DOHH2 (cell line): ENCODE measurements at regions not wholly inside any gene's neighbourhood (a gene's known extent, or its start where the extent isn't known, plus 50 kb on each side); places are given as distances from the start of the nearest gene placed in this dataset.

Experiments used
- H3F3A ChIP-seq: fragments of 200-600 bp; sonication (generic), shearing (Covaris generic); 2 replicates; pipeline ENCODE4 v1.6.0; 2016; ENCODE audit warnings: antibody characterized with exemption, mild to moderate bottlenecking; ENCODE audit not compliant: control insufficient read depth, insufficient read depth
- H3K27ac ChIP-seq: fragments of 200-600 bp; sonication (generic); 2 replicates; pipeline ENCODE4 v1.5.1; 2014; ENCODE audit warnings: low read depth, mild to moderate bottlenecking, low read length, moderate library complexity
- H3K27me3 ChIP-seq: fragments of 200-600 bp; sonication (generic); 2 replicates; pipeline ENCODE4 v1.6.1; 2014; ENCODE audit warnings: mild to moderate bottlenecking, low read length, mixed read lengths; ENCODE audit not compliant: control insufficient read depth
- H3K36me3 ChIP-seq: fragments of 200-600 bp; sonication (generic); 2 replicates; pipeline ENCODE4 v1.6.1; 2014; ENCODE audit warnings: mild to moderate bottlenecking, low read length, moderate library complexity, mixed read lengths; ENCODE audit not compliant: control insufficient read depth
- H3K4me1 ChIP-seq: fragments of 200-600 bp; sonication (generic); 2 replicates; pipeline ENCODE4 v1.6.1; 2014; ENCODE audit warnings: mild to moderate bottlenecking, low read length, mixed read lengths; ENCODE audit not compliant: control insufficient read depth
- H3K4me2 ChIP-seq: fragments of 200-600 bp; sonication (generic); 2 replicates; pipeline ENCODE4 v1.6.0; 2014; ENCODE audit warnings: mild to moderate bottlenecking, low read length, moderate library complexity
- H3K4me3 ChIP-seq: fragments of 200-600 bp; sonication (generic); 2 replicates; pipeline ENCODE4 v1.5.1; 2014; ENCODE audit warnings: mild to moderate bottlenecking, low read length, mixed read lengths
- H3K79me2 ChIP-seq: fragments of 200-600 bp; sonication (generic); 2 replicates; pipeline ENCODE4 v1.6.1; 2014; ENCODE audit warnings: mild to moderate bottlenecking, low read length, mixed read lengths; ENCODE audit not compliant: control insufficient read depth
- H3K9me2 ChIP-seq: fragments of 200-600 bp; sonication (generic); replicated peaks from 2 replicates; pipeline ENCODE4 v1.6.1; 2014; ENCODE audit warnings: mild to moderate bottlenecking, low read length, mixed read lengths; ENCODE audit not compliant: control insufficient read depth
- H3K9me3 ChIP-seq: fragments of 200-600 bp; sonication (generic); 2 replicates; pipeline ENCODE4 v1.6.1; 2014; ENCODE audit warnings: antibody characterized with exemption, low read length, mixed read lengths; ENCODE audit not compliant: control insufficient read depth, insufficient read depth
- H4K20me1 ChIP-seq: fragments of 200-600 bp; sonication (generic); 2 replicates; pipeline ENCODE4 v1.6.0; 2014; ENCODE audit warnings: low read depth, mild to moderate bottlenecking, antibody characterized with exemption, low read length, moderate library complexity; ENCODE audit not compliant: control insufficient read depth, insufficient read depth
- EZH2phosphoT487 ChIP-seq: fragments of 200-600 bp; sonication (generic); IDR thresholded peaks from 2 replicates; pipeline ENCODE4 v1.6.1; 2017; ENCODE audit warnings: borderline replicate concordance, mild to moderate bottlenecking, antibody characterized with exemption, low read length, moderate library complexity, mixed read lengths
- TF ChIP-seq, protein P1 (sequence below): fragments of 200-600 bp; sonication (generic); IDR thresholded peaks from one replicate; pipeline ENCODE4 v1.5.1; 2014; ENCODE audit warnings: antibody characterized with exemption, mild to moderate bottlenecking, low read depth, low read length; ENCODE audit not compliant: poor library complexity, severe bottlenecking

DNA sequence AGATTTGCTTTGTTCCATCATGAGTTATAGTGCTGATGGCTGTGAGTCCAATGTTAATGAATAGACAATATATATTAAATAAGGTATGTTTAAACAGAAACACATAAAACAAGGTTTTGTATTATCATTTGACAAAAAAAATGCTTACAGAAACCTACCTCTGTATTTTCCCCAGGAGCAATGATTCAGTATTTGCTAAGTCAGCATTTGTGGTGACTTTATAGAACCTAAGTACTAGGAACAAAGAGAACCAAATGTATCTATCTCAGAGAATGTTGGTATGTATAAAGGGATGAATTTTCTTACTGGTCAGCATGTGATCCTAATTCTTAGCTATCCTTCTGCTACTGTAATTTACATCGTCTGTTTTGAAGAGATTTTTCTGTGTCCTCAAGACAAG, 421.5 kb upstream of the SEL1L start:
- H4K20me1 ChIP-seq: no peaks in the 10 kb centered on the region
- H3K9me3 ChIP-seq: no peaks in the 10 kb centered on the region
- H3K27me3 ChIP-seq: no peaks in the 10 kb centered on the region
- no peak overlapping the region for H3K4me2 ChIP-seq
- H3K9me2 ChIP-seq: no peaks in the 10 kb centered on the region
- H3F3A ChIP-seq: no peaks in the 10 kb centered on the region
- no peaks in the 10 kb centered on the region for H3K4me1 ChIP-seq
- H3K36me3 ChIP-seq: no peaks in the 10 kb centered on the region
- H3K79me2 ChIP-seq: no peaks in the 10 kb centered on the region
- TF ChIP-seq, protein P1, sequence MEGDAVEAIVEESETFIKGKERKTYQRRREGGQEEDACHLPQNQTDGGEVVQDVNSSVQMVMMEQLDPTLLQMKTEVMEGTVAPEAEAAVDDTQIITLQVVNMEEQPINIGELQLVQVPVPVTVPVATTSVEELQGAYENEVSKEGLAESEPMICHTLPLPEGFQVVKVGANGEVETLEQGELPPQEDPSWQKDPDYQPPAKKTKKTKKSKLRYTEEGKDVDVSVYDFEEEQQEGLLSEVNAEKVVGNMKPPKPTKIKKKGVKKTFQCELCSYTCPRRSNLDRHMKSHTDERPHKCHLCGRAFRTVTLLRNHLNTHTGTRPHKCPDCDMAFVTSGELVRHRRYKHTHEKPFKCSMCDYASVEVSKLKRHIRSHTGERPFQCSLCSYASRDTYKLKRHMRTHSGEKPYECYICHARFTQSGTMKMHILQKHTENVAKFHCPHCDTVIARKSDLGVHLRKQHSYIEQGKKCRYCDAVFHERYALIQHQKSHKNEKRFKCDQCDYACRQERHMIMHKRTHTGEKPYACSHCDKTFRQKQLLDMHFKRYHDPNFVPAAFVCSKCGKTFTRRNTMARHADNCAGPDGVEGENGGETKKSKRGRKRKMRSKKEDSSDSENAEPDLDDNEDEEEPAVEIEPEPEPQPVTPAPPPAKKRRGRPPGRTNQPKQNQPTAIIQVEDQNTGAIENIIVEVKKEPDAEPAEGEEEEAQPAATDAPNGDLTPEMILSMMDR: no peak
- no peak for TF ChIP-seq EZH2phosphoT487
- no peak overlapping the region for H3K27ac ChIP-seq
- no peak overlapping the region for H3K4me3 ChIP-seq

DNA sequence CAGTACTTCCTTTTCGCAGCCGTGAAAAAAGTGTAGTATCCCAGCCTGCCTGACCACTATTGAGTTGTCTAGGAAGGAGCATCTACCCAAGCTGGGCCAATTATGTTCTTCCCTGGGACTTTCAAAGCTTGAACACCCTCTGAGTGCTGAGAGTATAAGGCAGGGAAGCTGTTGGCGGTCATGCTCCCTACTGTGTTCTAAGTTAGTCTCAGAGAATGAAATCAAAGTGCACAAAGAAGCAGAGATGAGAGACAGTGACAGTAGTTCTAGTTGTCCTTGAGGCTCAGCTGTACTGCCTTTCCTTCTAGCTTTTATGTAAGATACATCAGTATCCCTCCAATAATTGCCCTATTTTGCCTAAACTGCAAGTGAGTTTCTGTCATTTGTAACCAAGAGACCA, 427.1 kb upstream of the SEL1L start:
- Histone ChIP-seq H3F3A (no peaks in the 10 kb centered on the region), H3K79me2 (no peaks in the 10 kb centered on the region), H3K27me3 (no peaks in the 10 kb centered on the region), H3K4me3 (no peak overlapping the region), H3K36me3 (no peaks in the 10 kb centered on the region), H3K9me2 (no peaks in the 10 kb centered on the region), H3K27ac (no peak overlapping the region), H3K4me1 (no peaks in the 10 kb centered on the region), H3K9me3 (no peaks in the 10 kb centered on the region), H4K20me1 (no peaks in the 10 kb centered on the region), H3K4me2 (no peak overlapping the region)
- no peak for TF ChIP-seq EZH2phosphoT487
- TF ChIP-seq, protein P1: no peak

DNA sequence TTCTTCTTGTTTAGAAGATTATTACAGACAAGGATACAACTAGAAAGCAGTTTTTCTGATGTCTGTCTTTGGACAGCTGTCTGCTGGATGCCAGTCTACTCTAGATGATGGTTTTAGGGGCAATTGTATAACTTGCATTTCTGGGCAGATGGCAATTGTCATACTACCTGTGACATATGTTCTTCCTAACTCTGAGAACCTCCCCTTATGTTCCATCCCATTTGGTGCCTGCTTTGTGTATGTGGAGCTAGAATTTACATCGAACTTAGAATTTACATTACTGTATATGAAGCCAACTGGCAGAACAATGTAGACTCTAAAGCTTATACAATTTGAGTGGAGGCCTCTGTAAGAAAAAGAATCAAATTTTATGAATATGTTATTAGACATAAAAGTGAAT, 430.2 kb upstream of the SEL1L start:
- TF ChIP-seq, protein P1: no peak
- TF ChIP-seq EZH2phosphoT487: no peak
- H4K20me1 ChIP-seq: no peaks in the 10 kb centered on the region
- no peaks in the 10 kb centered on the region for H3K9me2 ChIP-seq
- no peak overlapping the region for H3K27ac ChIP-seq
- no peaks in the 10 kb centered on the region for H3K4me1 ChIP-seq
- H3F3A ChIP-seq: no peaks in the 10 kb centered on the region
- no peaks in the 10 kb centered on the region for H3K79me2 ChIP-seq
- no peak overlapping the region for H3K4me2 ChIP-seq
- H3K27me3 ChIP-seq: no peaks in the 10 kb centered on the region
- H3K4me3 ChIP-seq: no peak overlapping the region
- H3K36me3 ChIP-seq: no peaks in the 10 kb centered on the region
- peaks cover 2% of the 10 kb centered on the region; the same call in 1 of the 2 replicates for H3K9me3 ChIP-seq

DNA sequence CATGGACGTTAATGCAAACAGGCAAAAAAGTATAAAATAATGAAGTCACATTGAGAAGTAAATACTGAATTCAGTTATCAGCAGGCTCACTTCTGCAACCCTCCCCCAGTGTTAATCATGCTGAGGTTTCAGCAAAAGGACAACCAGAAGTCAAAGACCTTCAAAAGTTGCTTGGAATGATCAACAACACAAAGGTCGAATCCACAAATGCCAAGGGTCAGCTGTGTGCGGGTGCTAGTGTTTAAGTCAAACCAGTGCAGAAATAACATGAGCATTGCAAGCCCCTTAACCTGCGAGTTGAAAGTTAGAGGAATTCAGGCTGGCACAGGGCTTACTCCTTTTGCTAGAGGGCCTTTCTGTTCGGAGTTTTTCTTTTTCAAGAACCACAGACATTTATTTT, 436.7 kb upstream of the SEL1L start:
- H3K27ac ChIP-seq: no peak overlapping the region

More for the DNA sequence above, 436.7 kb upstream of the SEL1L start:
- Histone ChIP-seq H3K27me3 (no peaks in the 10 kb centered on the region), H3F3A (no peaks in the 10 kb centered on the region), H3K36me3 (no peaks in the 10 kb centered on the region), H3K4me1 (no peaks in the 10 kb centered on the region), H4K20me1 (no peaks in the 10 kb centered on the region), H3K4me2 (no peak overlapping the region), H3K4me3 (no peak overlapping the region), H3K79me2 (no peaks in the 10 kb centered on the region), H3K9me2 (no peaks in the 10 kb centered on the region), H3K9me3 (peaks cover 8% of the 10 kb centered on the region; the same call in 1 of the 2 replicates)
- TF ChIP-seq, protein P1: no peak
- TF ChIP-seq EZH2phosphoT487: no peak
